HepG2 (cell line): ENCODE measurements at regions not wholly inside any gene's neighbourhood (a gene's known extent, or its start where the extent isn't known, plus 50 kb on each side); places are given as distances from the start of the nearest gene placed in this dataset.

Experiments used
- ATAC-seq: fragments of 200-7000 bp; cut with Tn5 transposase; 3 replicates; pipeline ENCODE4 v1.9.1; 2020; ENCODE audit warnings: mild to moderate bottlenecking, moderate library complexity
- BruUV-seq: library from RNA; stranded (reverse); fragments of 400-500 nt; replicated peaks from 2 replicates; lab custom pipeline; 2021; lab: Mats Ljungman, UMichigan
- CTCF ChIA-PET: fragments of 300-600 bp; formaldehyde crosslinking; extraction: SDS; loops from one replicate; lab custom pipeline; 2021; ENCODE audit warnings: low total read pairs, inconsistent platforms, low intra/inter-chr PET ratio; lab: Yijun Ruan, JAX
- POLR2A ChIA-PET: fragments of 350-600 bp; sonication (Branson Sonifier 250); formaldehyde crosslinking; loops from one replicate; lab custom pipeline; 2020; ENCODE audit warnings: antibody characterized with exemption, inconsistent platforms; lab: Yijun Ruan, JAX
- DNase-seq: peaks from one replicate; pipeline ENCODE4 v3.0.0-alpha.2; 2015; ENCODE audit warnings: low spot score
- FAIRE-seq: peaks from 3 replicates; lab custom pipeline; 2011; peaks lifted over from hg19 to GRCh38; lab: Jason Lieb, UNC
- H2AFZ ChIP-seq: one replicate; pipeline ENCODE4 v1.6.1; 2011; ENCODE audit warnings: low read length, inconsistent platforms
- H3K27ac ChIP-seq: fragments of 300-600 bp; 3 replicates; pipeline ENCODE4 v1.8.0; 2011; ENCODE audit warnings: mixed run types, mild to moderate bottlenecking, mixed read lengths, low read length, inconsistent platforms; ENCODE audit not compliant: insufficient read depth; ENCODE audit errors: extremely low read length
- H3K27me3 ChIP-seq, 2 experiments: fragments of 200-600 bp in 1 of 2; 2 replicates in 1 of 2; 3 replicates in 1 of 2; pipeline versions ENCODE4 v1.6.0 to v1.8.0; 2011; ENCODE audit warnings: low read length in 2 of 2, mild to moderate bottlenecking in 2 of 2, moderate library complexity in 2 of 2, inconsistent platforms in 1 of 2; ENCODE audit not compliant: insufficient read depth in 2 of 2, control insufficient read depth in 1 of 2
- H3K36me3 ChIP-seq, 2 experiments: fragments of 200-600 bp in 1 of 2; replicated peaks in 1 of 2; 2 replicates in 1 of 2; 3 replicates in 1 of 2; pipeline versions ENCODE4 v1.5.1 to v1.8.0; 2011; ENCODE audit warnings: low read length in 2 of 2, inconsistent platforms in 1 of 2; ENCODE audit not compliant: insufficient read depth in 2 of 2, control insufficient read depth in 1 of 2
- H3K4me1 ChIP-seq: 2 replicates; pipeline ENCODE4 v1.5.1; 2012; ENCODE audit warnings: low read length, inconsistent platforms; ENCODE audit not compliant: insufficient read depth
- H3K4me2 ChIP-seq: 2 replicates; pipeline ENCODE4 v1.6.0; 2011; ENCODE audit warnings: low read depth, low read length, inconsistent platforms
- H3K4me3 ChIP-seq, 3 experiments: fragments of 200-600 bp in 1 of 3; sonication (generic), shearing (Covaris generic) in 1 of 3; replicated peaks in 1 of 3; 2 replicates each; pipeline ENCODE4 v1.5.1; 2011 to 2016; ENCODE audit warnings: low read length in 3 of 3, inconsistent platforms in 2 of 3, low read depth in 2 of 3, mild to moderate bottlenecking in 2 of 3, control low read depth in 1 of 3, mixed read lengths in 1 of 3; ENCODE audit not compliant: insufficient read depth in 1 of 3
- H3K79me2 ChIP-seq: one replicate; pipeline ENCODE4 v1.6.1; 2011; ENCODE audit warnings: low read length, inconsistent platforms; ENCODE audit not compliant: insufficient read depth
- H3K9ac ChIP-seq: 2 replicates; pipeline ENCODE4 v1.6.0; 2011; ENCODE audit warnings: mild to moderate bottlenecking, low read depth, low read length, inconsistent platforms; ENCODE audit not compliant: insufficient read depth
- H3K9me3 ChIP-seq: 2 replicates; pipeline ENCODE4 v1.5.1; 2012; ENCODE audit warnings: mild to moderate bottlenecking, low read length
- H4K20me1 ChIP-seq: 2 replicates; pipeline ENCODE4 v1.6.0; 2011; ENCODE audit warnings: inconsistent platforms, mild to moderate bottlenecking, low read length, moderate library complexity; ENCODE audit not compliant: insufficient read depth
- CENPT ChIP-seq: sonication (generic); formaldehyde crosslinking; IDR thresholded peaks from 2 replicates; pipeline ENCODE4 v1.8.0; 2022; ENCODE audit warnings: low read depth, mild to moderate bottlenecking, moderate library complexity, missing genetic modification reagents
- HNRNPUL1 ChIP-seq: fragments of 200-400 bp; formaldehyde crosslinking; IDR thresholded peaks from 2 replicates; pipeline ENCODE4 v1.6.1; 2017; ENCODE audit warnings: low read depth, mild to moderate bottlenecking, low read length, moderate library complexity
- HOXA7 ChIP-seq: sonication (generic); formaldehyde crosslinking; IDR thresholded peaks from 2 replicates; pipeline ENCODE4 v1.8.1; 2022; ENCODE audit warnings: mild to moderate bottlenecking, missing genetic modification reagents, moderate library complexity
- KDM5A ChIP-seq: fragments of 200-600 bp; sonication (generic); IDR thresholded peaks from 2 replicates; pipeline ENCODE4 v1.7.0; 2018; ENCODE audit warnings: antibody characterized with exemption, mild to moderate bottlenecking, low read length, borderline replicate concordance
- MIXL1 ChIP-seq: IDR thresholded peaks from 2 replicates; pipeline ENCODE4 v1.6.1; 2016
- NAIF1 ChIP-seq: sonication (generic); formaldehyde crosslinking; IDR thresholded peaks from 2 replicates; pipeline ENCODE4 v1.5.0; 2020; ENCODE audit warnings: mild to moderate bottlenecking, missing genetic modification reagents, borderline replicate concordance
- PAWR ChIP-seq: sonication (generic); formaldehyde crosslinking; IDR thresholded peaks from 2 replicates; pipeline ENCODE4 v1.4.0; 2020; ENCODE audit warnings: missing genetic modification reagents, mild to moderate bottlenecking, borderline replicate concordance
- STAT5B ChIP-seq: sonication (generic); formaldehyde crosslinking; IDR thresholded peaks from 2 replicates; pipeline ENCODE4 v1.4.0; 2020; ENCODE audit warnings: missing genetic modification reagents
- ZNF446 ChIP-seq: sonication (generic); formaldehyde crosslinking; IDR thresholded peaks from 2 replicates; pipeline ENCODE4 v1.5.0; 2020; ENCODE audit warnings: mild to moderate bottlenecking, missing genetic modification reagents
- ZNF546 ChIP-seq: sonication (generic); formaldehyde crosslinking; conservative IDR thresholded peaks from 2 replicates; pipeline ENCODE4 v1.8.1; 2023; ENCODE audit warnings: mild to moderate bottlenecking, missing genetic modification reagents
- ZNF572 ChIP-seq: sonication (generic); formaldehyde crosslinking; IDR thresholded peaks from 2 replicates; pipeline ENCODE4 v1.5.1; 2020; ENCODE audit warnings: mild to moderate bottlenecking, missing genetic modification reagents
- WGBS: methylation state at CpG from one replicate; pipeline ENCODE4 v1.1.6; 2017; ENCODE audit warnings: low lambda C conversion rate; 5-methylcytosine and 5-hydroxymethylcytosine counted together
- in situ Hi-C: cut with HindIII; loops from 2 replicates; pipeline ENCODE4 v1.10.0; 2017; ENCODE audit warnings: low pct_unique_long_range_greater_than_20kb; ENCODE audit not compliant: extremely low pct_ligation_motif_present
- intact Hi-C: fragments of 100-400 bp; cut with micrococcal nuclease; formaldehyde crosslinking; loops from one replicate; pipeline ENCODE4 v1.10.0; 2022; ENCODE audit not compliant: unreplicated experiment
- TF ChIP-seq, protein P1 (sequence below): conservative IDR thresholded peaks from 2 replicates; pipeline ENCODE4 v1.6.1; 2018; ENCODE audit warnings: missing genetic modification reagents
- TF ChIP-seq, protein P2 (sequence below): sonication (generic); formaldehyde crosslinking; IDR thresholded peaks from 2 replicates; pipeline ENCODE4 v1.5.0; 2020; ENCODE audit warnings: mild to moderate bottlenecking, low read depth, missing genetic modification reagents, borderline replicate concordance
- TF ChIP-seq, protein P3 (sequence below): sonication (generic); formaldehyde crosslinking; conservative IDR thresholded peaks from 2 replicates; pipeline ENCODE4 v1.4.0; 2020; ENCODE audit warnings: mild to moderate bottlenecking, missing genetic modification reagents, moderate library complexity
- TF ChIP-seq, protein P4 (sequence below): sonication (generic); formaldehyde crosslinking; IDR thresholded peaks from 2 replicates; pipeline ENCODE4 v1.5.1; 2020; ENCODE audit warnings: mild to moderate bottlenecking, missing genetic modification reagents, moderate library complexity
- TF ChIP-seq, protein P5 (sequence below): sonication (generic); formaldehyde crosslinking; conservative IDR thresholded peaks from 2 replicates; pipeline ENCODE4 v1.4.0; 2020; ENCODE audit warnings: missing genetic modification reagents

DNA sequence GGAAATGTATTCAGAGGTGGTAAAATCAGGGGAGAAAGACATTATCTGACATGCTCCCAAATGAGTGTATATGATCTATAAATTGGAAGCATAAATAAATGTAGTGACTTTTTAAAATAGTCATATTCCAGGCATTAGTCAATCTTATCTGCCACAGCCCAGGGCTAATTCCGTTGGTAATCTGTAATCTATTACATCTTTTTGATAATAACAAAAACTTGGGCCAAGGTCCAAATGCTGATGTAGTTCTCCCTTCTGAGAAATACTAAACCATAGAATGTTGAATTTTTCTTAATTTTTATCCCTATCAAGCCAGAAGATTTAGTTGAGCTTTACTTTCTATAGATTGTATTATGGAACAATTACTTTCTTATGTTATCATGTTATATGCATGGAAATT lies 1279.8 kb downstream of the EPHA7 start:
- Histone ChIP-seq H3K4me1 (no peaks in the 10 kb centered on the region), H3K36me3 (no peaks in the 10 kb centered on the region), H3K27me3 (no peaks in the 10 kb centered on the region), H3K9me3 (no peaks in the 10 kb centered on the region), H3K9ac (no peak overlapping the region), H2AFZ (no peak overlapping the region), H3K4me3 (no peak overlapping the region), H3K79me2 (no peaks in the 10 kb centered on the region), H4K20me1 (no peaks in the 10 kb centered on the region), H3K4me2 (no peak overlapping the region), H3K27ac (no peak overlapping the region)
- POLR2A ChIA-PET = no interaction called here
- DNase-seq = no peak
- 0% methylated on average over 1 of the region's 1 CpG for WGBS
- ATAC-seq = no peak
- no peak for FAIRE-seq
- no TSS peak for BruUV-seq
- intact Hi-C loops (no loop called here), in situ Hi-C loops (no loop called here)
- CTCF ChIA-PET = no interaction called here
- TF ChIP-seq ZNF572 (CRISPR knock-in tag) = no peak
- TF ChIP-seq ZNF546 (CRISPR knock-in tag) = no peak
- TF ChIP-seq STAT5B (CRISPR knock-in tag) = no peak
- no peak for TF ChIP-seq NAIF1 (CRISPR knock-in tag)
- no peak for TF ChIP-seq PAWR (CRISPR knock-in tag)
- TF ChIP-seq, protein P1, sequence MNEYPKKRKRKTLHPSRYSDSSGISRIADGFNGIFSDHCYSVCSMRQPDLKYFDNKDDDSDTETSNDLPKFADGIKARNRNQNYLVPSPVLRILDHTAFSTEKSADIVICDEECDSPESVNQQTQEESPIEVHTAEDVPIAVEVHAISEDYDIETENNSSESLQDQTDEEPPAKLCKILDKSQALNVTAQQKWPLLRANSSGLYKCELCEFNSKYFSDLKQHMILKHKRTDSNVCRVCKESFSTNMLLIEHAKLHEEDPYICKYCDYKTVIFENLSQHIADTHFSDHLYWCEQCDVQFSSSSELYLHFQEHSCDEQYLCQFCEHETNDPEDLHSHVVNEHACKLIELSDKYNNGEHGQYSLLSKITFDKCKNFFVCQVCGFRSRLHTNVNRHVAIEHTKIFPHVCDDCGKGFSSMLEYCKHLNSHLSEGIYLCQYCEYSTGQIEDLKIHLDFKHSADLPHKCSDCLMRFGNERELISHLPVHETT (CRISPR knock-in tag) = no peak
- TF ChIP-seq, protein P2, sequence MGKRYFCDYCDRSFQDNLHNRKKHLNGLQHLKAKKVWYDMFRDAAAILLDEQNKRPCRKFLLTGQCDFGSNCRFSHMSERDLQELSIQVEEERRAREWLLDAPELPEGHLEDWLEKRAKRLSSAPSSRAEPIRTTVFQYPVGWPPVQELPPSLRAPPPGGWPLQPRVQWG (CRISPR knock-in tag) = no peak
- TF ChIP-seq KDM5A = no peak
- no peak for TF ChIP-seq ZNF446 (CRISPR knock-in tag)
- TF ChIP-seq, protein P3, sequence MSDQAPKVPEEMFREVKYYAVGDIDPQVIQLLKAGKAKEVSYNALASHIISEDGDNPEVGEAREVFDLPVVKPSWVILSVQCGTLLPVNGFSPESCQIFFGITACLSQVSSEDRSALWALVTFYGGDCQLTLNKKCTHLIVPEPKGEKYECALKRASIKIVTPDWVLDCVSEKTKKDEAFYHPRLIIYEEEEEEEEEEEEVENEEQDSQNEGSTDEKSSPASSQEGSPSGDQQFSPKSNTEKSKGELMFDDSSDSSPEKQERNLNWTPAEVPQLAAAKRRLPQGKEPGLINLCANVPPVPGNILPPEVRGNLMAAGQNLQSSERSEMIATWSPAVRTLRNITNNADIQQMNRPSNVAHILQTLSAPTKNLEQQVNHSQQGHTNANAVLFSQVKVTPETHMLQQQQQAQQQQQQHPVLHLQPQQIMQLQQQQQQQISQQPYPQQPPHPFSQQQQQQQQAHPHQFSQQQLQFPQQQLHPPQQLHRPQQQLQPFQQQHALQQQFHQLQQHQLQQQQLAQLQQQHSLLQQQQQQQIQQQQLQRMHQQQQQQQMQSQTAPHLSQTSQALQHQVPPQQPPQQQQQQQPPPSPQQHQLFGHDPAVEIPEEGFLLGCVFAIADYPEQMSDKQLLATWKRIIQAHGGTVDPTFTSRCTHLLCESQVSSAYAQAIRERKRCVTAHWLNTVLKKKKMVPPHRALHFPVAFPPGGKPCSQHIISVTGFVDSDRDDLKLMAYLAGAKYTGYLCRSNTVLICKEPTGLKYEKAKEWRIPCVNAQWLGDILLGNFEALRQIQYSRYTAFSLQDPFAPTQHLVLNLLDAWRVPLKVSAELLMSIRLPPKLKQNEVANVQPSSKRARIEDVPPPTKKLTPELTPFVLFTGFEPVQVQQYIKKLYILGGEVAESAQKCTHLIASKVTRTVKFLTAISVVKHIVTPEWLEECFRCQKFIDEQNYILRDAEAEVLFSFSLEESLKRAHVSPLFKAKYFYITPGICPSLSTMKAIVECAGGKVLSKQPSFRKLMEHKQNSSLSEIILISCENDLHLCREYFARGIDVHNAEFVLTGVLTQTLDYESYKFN (CRISPR knock-in tag) = no peak
- TF ChIP-seq, protein P4, sequence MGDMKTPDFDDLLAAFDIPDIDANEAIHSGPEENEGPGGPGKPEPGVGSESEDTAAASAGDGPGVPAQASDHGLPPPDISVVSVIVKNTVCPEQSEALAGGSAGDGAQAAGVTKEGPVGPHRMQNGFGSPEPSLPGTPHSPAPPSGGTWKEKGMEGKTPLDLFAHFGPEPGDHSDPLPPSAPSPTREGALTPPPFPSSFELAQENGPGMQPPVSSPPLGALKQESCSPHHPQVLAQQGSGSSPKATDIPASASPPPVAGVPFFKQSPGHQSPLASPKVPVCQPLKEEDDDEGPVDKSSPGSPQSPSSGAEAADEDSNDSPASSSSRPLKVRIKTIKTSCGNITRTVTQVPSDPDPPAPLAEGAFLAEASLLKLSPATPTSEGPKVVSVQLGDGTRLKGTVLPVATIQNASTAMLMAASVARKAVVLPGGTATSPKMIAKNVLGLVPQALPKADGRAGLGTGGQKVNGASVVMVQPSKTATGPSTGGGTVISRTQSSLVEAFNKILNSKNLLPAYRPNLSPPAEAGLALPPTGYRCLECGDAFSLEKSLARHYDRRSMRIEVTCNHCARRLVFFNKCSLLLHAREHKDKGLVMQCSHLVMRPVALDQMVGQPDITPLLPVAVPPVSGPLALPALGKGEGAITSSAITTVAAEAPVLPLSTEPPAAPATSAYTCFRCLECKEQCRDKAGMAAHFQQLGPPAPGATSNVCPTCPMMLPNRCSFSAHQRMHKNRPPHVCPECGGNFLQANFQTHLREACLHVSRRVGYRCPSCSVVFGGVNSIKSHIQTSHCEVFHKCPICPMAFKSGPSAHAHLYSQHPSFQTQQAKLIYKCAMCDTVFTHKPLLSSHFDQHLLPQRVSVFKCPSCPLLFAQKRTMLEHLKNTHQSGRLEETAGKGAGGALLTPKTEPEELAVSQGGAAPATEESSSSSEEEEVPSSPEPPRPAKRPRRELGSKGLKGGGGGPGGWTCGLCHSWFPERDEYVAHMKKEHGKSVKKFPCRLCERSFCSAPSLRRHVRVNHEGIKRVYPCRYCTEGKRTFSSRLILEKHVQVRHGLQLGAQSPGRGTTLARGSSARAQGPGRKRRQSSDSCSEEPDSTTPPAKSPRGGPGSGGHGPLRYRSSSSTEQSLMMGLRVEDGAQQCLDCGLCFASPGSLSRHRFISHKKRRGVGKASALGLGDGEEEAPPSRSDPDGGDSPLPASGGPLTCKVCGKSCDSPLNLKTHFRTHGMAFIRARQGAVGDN (CRISPR knock-in tag) = no peak
- TF ChIP-seq, protein P5, sequence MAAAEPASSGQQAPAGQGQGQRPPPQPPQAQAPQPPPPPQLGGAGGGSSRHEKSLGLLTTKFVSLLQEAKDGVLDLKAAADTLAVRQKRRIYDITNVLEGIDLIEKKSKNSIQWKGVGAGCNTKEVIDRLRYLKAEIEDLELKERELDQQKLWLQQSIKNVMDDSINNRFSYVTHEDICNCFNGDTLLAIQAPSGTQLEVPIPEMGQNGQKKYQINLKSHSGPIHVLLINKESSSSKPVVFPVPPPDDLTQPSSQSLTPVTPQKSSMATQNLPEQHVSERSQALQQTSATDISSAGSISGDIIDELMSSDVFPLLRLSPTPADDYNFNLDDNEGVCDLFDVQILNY = no peak
- TF ChIP-seq HNRNPUL1 = no peak
- TF ChIP-seq MIXL1 (CRISPR knock-in tag) = no peak
- TF ChIP-seq HOXA7 = no peak
- no peak for TF ChIP-seq CENPT (CRISPR knock-in tag)
